GM12891 (cell line): ENCODE measurements at regions not wholly inside any gene's neighbourhood (a gene's known extent, or its start where the extent isn't known, plus 50 kb on each side); places are given as distances from the start of the nearest gene placed in this dataset.

Experiments used
- DNase-seq: peaks from one replicate; pipeline ENCODE4 v3.0.0; 2011; ENCODE audit warnings: low spot score; ENCODE audit not compliant: insufficient read length
- FAIRE-seq: peaks from 2 replicates; lab custom pipeline; 2011; peaks lifted over from hg19 to GRCh38; lab: Jason Lieb, UNC
- PAX5 ChIP-seq: IDR thresholded peaks from 2 replicates; pipeline ENCODE4 v1.6.1; 2011; ENCODE audit warnings: low read length, moderate library complexity, mild to moderate bottlenecking; ENCODE audit not compliant: insufficient read depth, severe bottlenecking
- POLR2A ChIP-seq: IDR thresholded peaks from 2 replicates; pipeline ENCODE4 v1.6.1; 2011; ENCODE audit warnings: low read depth, low read length, control low read depth
- POLR2AphosphoS5 ChIP-seq: IDR thresholded peaks from 2 replicates; pipeline ENCODE4 v1.6.1; 2011; ENCODE audit warnings: low read depth, low read length, control low read depth
- POU2F2 ChIP-seq: IDR thresholded peaks from 2 replicates; pipeline ENCODE4 v1.6.1; 2011; ENCODE audit warnings: low read depth, mild to moderate bottlenecking, control low read depth, low read length, moderate library complexity
- SPI1 ChIP-seq: IDR thresholded peaks from 2 replicates; pipeline ENCODE4 v1.6.1; 2011; ENCODE audit warnings: low read depth, low read length, control low read depth
- TAF1 ChIP-seq: IDR thresholded peaks from 2 replicates; pipeline ENCODE4 v1.6.1; 2011; ENCODE audit warnings: low read depth, low read length, control low read depth

GRCh38 chr18:54069729-54070128, 154.7 kb downstream of the MBD2 start:
- TF ChIP-seq POLR2AphosphoS5, result no peak
- no peak for TF ChIP-seq SPI1
- TF ChIP-seq POLR2A, result no peak
- TF ChIP-seq TAF1, result no peak
- TF ChIP-seq PAX5, result no peak
- TF ChIP-seq POU2F2, result no peak
- DNase-seq, result no peak
- FAIRE-seq, result no peak

GRCh38 chr18:54060343-54061005, 164.0 kb downstream of the MBD2 start:
- DNase-seq (no peak), FAIRE-seq (no peak)
- no peak for TF ChIP-seq SPI1
- TF ChIP-seq PAX5, result no peak
- no peak for TF ChIP-seq POLR2A
- TF ChIP-seq POU2F2, result no peak
- TF ChIP-seq TAF1, result no peak
- no peak for TF ChIP-seq POLR2AphosphoS5

DNA sequence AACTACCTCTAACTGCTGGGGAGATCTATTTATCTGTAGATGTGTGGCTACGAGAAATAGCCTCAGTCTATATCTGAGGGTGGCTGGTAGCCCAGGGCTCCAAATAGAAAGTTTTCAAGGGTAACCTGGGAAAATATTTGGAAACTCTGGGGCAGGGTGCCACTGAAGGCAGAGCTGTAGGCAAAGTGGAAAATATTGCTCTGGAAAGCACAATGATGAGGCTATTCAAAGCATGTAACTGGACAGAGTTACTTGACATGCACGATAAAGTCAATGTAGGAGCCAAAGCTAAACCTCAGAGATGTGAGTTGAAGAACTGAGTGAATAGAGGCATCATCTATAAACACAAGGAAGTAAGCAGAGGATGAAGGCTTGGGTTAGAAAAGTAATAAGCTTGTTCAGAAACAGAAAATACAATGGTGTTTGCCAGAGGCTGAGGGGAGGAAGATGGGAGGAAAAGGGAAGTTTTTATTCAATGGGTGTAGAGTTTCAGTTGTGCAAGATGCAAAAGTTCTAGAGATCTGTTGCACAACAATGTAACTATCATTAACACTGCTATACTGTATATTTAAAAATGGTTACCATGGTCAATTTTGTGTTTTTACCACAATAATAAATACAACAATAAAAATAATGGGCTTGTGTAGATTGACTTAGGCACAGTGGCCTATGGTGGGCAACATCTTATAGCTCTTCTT, 171.6 kb downstream of the MBD2 start:
- FAIRE-seq (no peak), DNase-seq (no peak)
- TF ChIP-seq PAX5 (no peak), TAF1 (no peak), POU2F2 (no peak), SPI1 (no peak)

DNA sequence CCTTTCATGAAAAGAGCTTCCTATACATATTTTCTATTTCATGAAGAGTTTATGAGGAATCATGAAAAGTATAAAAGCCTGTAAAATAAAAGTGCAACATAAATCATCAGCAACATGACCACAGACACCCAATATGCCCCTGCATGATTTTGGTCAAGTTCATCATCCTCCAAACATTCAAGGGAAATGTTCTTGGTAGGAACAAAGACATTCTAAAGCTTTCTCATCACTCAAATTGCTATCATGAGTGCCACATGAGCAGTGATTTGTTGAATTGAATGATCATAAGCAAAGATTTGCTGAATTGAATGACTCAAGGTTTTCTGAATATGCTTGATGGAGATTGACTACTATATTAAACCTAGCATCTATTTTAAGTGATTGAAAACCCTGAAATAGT, 172.2 kb downstream of the MBD2 start:
- no peak for FAIRE-seq
- DNase-seq, result no peak
- TF ChIP-seq POLR2AphosphoS5 (no peak), POU2F2 (no peak), PAX5 (no peak), TAF1 (no peak), SPI1 (no peak), POLR2A (no peak)

DNA sequence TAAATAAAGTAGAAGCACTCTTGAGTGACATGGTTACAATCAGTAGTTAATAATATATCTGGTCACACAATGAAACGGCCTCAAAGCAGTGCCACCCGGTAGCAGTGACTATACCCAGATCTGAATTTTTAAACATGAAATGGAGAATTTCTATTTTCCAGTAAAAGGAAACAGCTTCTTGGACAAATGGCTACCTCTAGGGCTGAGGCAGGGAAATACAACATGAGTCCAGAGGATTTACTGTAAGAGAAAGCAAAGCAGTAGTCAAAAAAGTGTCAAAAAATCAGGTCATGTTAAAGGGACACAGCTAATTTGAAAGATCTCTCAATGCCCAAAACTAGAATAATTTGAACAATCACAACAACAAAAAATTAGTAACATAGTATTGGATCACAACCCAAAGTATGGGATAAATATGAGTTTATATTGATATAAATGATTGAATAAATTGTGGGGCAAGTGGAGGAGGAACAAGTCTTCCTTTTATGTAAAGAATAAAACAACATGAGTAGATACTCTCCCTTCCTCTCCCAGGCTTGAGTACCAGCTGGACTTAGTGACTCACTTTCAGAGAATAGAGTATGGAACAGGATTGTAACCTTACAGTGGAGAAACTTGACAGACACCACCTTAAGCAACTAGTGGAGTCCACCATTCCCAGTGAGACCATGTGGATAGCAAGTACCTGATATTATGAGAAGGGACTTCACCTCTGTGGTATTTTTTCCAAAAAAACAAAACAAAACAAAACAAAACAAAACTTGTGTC, 180.8 kb downstream of the MBD2 start:
- no peak for DNase-seq
- no peak for FAIRE-seq
- no peak for TF ChIP-seq SPI1
- no peak for TF ChIP-seq POLR2A
- TF ChIP-seq POLR2AphosphoS5, result no peak
- TF ChIP-seq PAX5, result no peak
- no peak for TF ChIP-seq POU2F2

GRCh38 chr18:54035927-54036326, 188.5 kb downstream of the MBD2 start:
- TF ChIP-seq POLR2AphosphoS5 (no peak), POU2F2 (no peak)
- DNase-seq (no peak), FAIRE-seq (no peak)

DNA sequence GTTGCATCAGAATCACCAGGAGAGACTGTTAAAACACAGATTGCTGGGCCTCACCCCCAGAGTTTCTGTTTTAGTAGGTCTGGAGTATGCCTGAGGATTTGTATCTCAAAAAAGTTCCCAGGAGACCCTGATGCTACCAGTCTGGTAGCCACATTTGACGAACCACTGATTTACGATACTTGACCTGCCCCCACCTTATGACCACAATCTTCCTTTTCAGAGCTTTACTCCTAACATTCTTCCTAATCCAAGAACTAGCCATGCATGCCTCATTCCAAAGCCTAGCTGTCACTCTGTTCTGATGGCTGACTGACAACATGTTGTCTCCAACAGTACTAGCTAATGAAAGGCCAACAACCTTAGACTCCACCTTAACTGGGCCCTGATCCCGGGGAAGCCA, 191.4 kb downstream of the MBD2 start:
- no peak for TF ChIP-seq POLR2A
- TF ChIP-seq POU2F2, result no peak
- TF ChIP-seq TAF1, result no peak
- no peak for TF ChIP-seq SPI1
- FAIRE-seq (no peak), DNase-seq (no peak)

GRCh38 chr18:54032412-54032811, 192.1 kb downstream of the MBD2 start:
- TF ChIP-seq POU2F2 (no peak), PAX5 (no peak), TAF1 (no peak), SPI1 (no peak), POLR2AphosphoS5 (no peak), POLR2A (no peak)
- DNase-seq, result no peak

GRCh38 chr18:54031243-54031642, 193.2 kb downstream of the MBD2 start:
- DNase-seq, result no peak
- TF ChIP-seq PAX5 (no peak), POLR2A (no peak), POU2F2 (no peak), POLR2AphosphoS5 (no peak), TAF1 (no peak)
- FAIRE-seq, result no peak

More at GRCh38 chr18:54032412-54032811, 192.1 kb downstream of the MBD2 start:
- FAIRE-seq, result no peak

DNA sequence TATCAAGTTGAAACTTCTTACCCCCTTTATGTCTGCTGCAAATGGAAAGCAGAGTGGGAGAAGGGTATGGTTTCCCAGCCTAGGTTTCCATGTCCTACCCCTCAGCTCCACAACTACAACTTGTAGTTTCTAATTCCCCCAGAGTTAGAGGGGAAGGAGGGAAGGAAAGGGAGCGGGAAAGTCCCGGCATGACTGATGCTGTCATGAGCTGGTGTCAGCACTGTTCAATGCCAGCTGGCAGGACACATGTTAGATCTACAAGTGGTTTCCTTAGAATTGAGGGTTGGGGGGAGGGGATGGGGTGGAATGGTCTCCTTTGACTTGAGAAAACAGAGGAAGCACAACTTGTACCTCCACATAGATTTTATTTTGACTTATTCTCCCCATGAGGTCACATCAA, 194.0 kb downstream of the MBD2 start:
- no peak for DNase-seq
- no peak for FAIRE-seq
- TF ChIP-seq TAF1 (no peak), PAX5 (no peak), POLR2A (no peak), POU2F2 (no peak), SPI1 (no peak), POLR2AphosphoS5 (no peak)

GRCh38 chr18:54023471-54023870, 201.0 kb downstream of the MBD2 start:
- DNase-seq (no peak), FAIRE-seq (peak; percentile 5)
- TF ChIP-seq POLR2A, result no peak
- TF ChIP-seq SPI1, result no peak
- no peak for TF ChIP-seq POU2F2
- TF ChIP-seq TAF1, result no peak
- no peak for TF ChIP-seq POLR2AphosphoS5
- TF ChIP-seq PAX5, result no peak
